B cell (primary cell): ENCODE measurements at regions not wholly inside any gene's neighbourhood (a gene's known extent, or its start where the extent isn't known, plus 50 kb on each side); places are given as distances from the start of the nearest gene placed in this dataset.

Experiments
- ATAC-seq: fragments of 200-7000 bp; cut with Tn5 transposase; one replicate; pipeline ENCODE4 v1.10.0; 2021; ENCODE audit warnings: low read depth, mild to moderate bottlenecking, moderate number of reproducible peaks, moderate library complexity
- CTCF ChIA-PET: fragments of 350-600 bp; sonication (Branson Sonifier 250); formaldehyde crosslinking; loops from one replicate; lab custom pipeline; 2021; ENCODE audit warnings: antibody characterized with exemption, inconsistent platforms; lab: Charles Lee
- POLR2A ChIA-PET: fragments of 350-600 bp; sonication (Branson Sonifier 250); formaldehyde crosslinking; loops from one replicate; lab custom pipeline; 2021; ENCODE audit warnings: antibody characterized with exemption; lab: Charles Lee
- DNase-seq: peaks from one replicate; pipeline ENCODE4 v3.0.0; 2013
- H2AFZ ChIP-seq: 2 replicates; pipeline ENCODE4 v1.6.1; 2012; ENCODE audit warnings: mild to moderate bottlenecking, low read depth, low read length; ENCODE audit not compliant: insufficient read depth, poor library complexity, severe bottlenecking
- H3K27ac ChIP-seq, 2 donors: 1 replicate in 1 of 2; 2 replicates in 1 of 2; pipeline ENCODE4 v1.5.1; 2012 to 2013; ENCODE audit warnings: low read length in 2 of 2, mild to moderate bottlenecking in 2 of 2, moderate library complexity in 1 of 2
- H3K27me3 ChIP-seq, 4 experiments: fragments of 200-600 bp in 1 of 4; sonication (generic) in 1 of 4; replicated peaks in 1 of 4; 1 replicate in 2 of 4; 2 replicates in 2 of 4; pipeline versions ENCODE4 v1.6.1 to v1.7.0; 2013 to 2016; ENCODE audit warnings: low read length in 3 of 4, mild to moderate bottlenecking in 2 of 4, mixed read lengths in 1 of 4, moderate library complexity in 1 of 4; ENCODE audit not compliant: insufficient read depth in 4 of 4, control insufficient read depth in 3 of 4; ENCODE audit errors: control extremely low read depth in 1 of 4
- H3K36me3 ChIP-seq, 2 experiments: replicated peaks in 1 of 2; 1 replicate in 1 of 2; 2 replicates in 1 of 2; pipeline versions ENCODE4 v1.6.1 to v1.7.1; 2013; ENCODE audit warnings: low read length in 1 of 2; ENCODE audit not compliant: insufficient read depth in 2 of 2, control insufficient read depth in 1 of 2; ENCODE audit errors: control extremely low read depth in 1 of 2, extremely low read depth in 1 of 2
- H3K4me1 ChIP-seq, 2 donors: fragments of 200-600 bp in 1 of 2; sonication (generic) in 1 of 2; 1 replicate in 1 of 2; 2 replicates in 1 of 2; pipeline versions ENCODE4 v1.5.1 to v1.6.1; 2013 to 2017; ENCODE audit warnings: low read length in 2 of 2; ENCODE audit not compliant: control insufficient read depth in 2 of 2, insufficient read depth in 2 of 2
- H3K4me2 ChIP-seq: replicated peaks from 2 replicates; pipeline ENCODE3; 2012; ENCODE audit warnings: mild to moderate bottlenecking, low read depth, low read length; ENCODE audit not compliant: poor library complexity, severe bottlenecking
- H3K4me3 ChIP-seq, 5 experiments: fragments of 200-600 bp in 1 of 5; sonication (generic) in 1 of 5; 1 replicate in 3 of 5; 2 replicates in 2 of 5; pipeline versions ENCODE4 v1.5.1 to v1.7.0; 2011 to 2016; ENCODE audit warnings: low read length in 4 of 5, mild to moderate bottlenecking in 4 of 5, low read depth in 2 of 5, control low read depth in 1 of 5, moderate library complexity in 1 of 5; ENCODE audit not compliant: insufficient read depth in 1 of 5; ENCODE audit errors: control extremely low read depth in 1 of 5, extremely low read depth in 1 of 5
- H3K79me2 ChIP-seq: fragments of 200-600 bp; sonication (generic); one replicate; pipeline ENCODE4 v1.6.0; 2016; ENCODE audit warnings: low read length; ENCODE audit not compliant: control insufficient read depth, insufficient read depth
- H3K9ac ChIP-seq: fragments of 200-600 bp; sonication (generic); 2 replicates; pipeline ENCODE4 v1.6.1; 2017; ENCODE audit warnings: mild to moderate bottlenecking, low read length, moderate library complexity
- H3K9me3 ChIP-seq, 3 donors: one replicate each; pipeline versions ENCODE4 v1.6.1 to v1.7.1; 2013; ENCODE audit warnings: low read length in 2 of 3; ENCODE audit not compliant: control insufficient read depth in 2 of 3, insufficient read depth in 1 of 3; ENCODE audit errors: control extremely low read depth in 1 of 3
- H4K20me1 ChIP-seq: 2 replicates; pipeline ENCODE4 v1.6.0; 2012; ENCODE audit warnings: mild to moderate bottlenecking, low read length; ENCODE audit not compliant: insufficient read depth, control insufficient read depth, poor library complexity, severe bottlenecking
- H3K27ac Mint-ChIP-seq: one replicate; pipeline ENCODE4 v1.8.0; 2021; ENCODE audit warnings: mixed read lengths
- H3K27me3 Mint-ChIP-seq: one replicate; pipeline ENCODE4 v1.8.0; 2021; ENCODE audit warnings: mixed read lengths
- H3K4me1 Mint-ChIP-seq: one replicate; pipeline ENCODE4 v1.8.0; 2021; ENCODE audit warnings: mixed read lengths
- H3K4me3 Mint-ChIP-seq: one replicate; pipeline ENCODE4 v1.8.0; 2021; ENCODE audit warnings: mixed read lengths
- H3K9me3 Mint-ChIP-seq: one replicate; pipeline ENCODE4 v1.8.0; 2022; ENCODE audit warnings: mixed read lengths; ENCODE audit not compliant: insufficient read depth
- EZH2 ChIP-seq: IDR thresholded peaks from 2 replicates; pipeline ENCODE4 v1.6.1; 2012; ENCODE audit warnings: borderline replicate concordance, low read depth, mild to moderate bottlenecking, moderate library complexity, low read length; ENCODE audit not compliant: insufficient read depth, poor library complexity, severe bottlenecking
- WGBS: methylation state at CpG from one replicate; pipeline ENCODE4 v1.1.5; 2013; ENCODE audit warnings: missing lambda C conversion rate; ENCODE audit not compliant: insufficient coverage; 5-methylcytosine and 5-hydroxymethylcytosine counted together
- intact Hi-C: fragments of 100-400 bp; cut with micrococcal nuclease; formaldehyde crosslinking; loops from one replicate; pipeline ENCODE4 v1.10.0; 2022
- TF ChIP-seq, protein P1 (sequence below): fragments of 200-600 bp; IDR thresholded peaks from one replicate; pipeline ENCODE4 v1.8.0; 2022; ENCODE audit warnings: antibody characterized with exemption, mild to moderate bottlenecking

DNA sequence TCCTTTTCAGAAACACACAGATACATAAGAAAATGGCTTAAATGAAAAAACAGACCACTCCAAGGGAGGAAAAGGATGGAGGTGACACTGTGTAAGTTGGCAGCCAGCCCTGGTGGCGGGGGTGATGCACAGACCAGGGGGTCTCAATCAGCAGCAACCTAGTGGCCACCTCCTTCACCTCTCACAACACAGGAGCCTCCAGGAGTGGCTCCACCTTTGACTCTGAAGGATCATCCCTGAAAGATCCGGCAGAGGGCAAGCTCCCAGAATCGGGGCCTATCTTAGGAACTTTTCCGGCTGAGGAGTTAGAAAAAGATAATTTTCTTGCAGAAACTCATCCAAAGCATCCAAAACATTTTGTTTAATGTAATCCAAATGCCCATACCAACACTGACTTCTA is 51.2 kb upstream of the SMYD2 start:
- TF ChIP-seq, protein P1, sequence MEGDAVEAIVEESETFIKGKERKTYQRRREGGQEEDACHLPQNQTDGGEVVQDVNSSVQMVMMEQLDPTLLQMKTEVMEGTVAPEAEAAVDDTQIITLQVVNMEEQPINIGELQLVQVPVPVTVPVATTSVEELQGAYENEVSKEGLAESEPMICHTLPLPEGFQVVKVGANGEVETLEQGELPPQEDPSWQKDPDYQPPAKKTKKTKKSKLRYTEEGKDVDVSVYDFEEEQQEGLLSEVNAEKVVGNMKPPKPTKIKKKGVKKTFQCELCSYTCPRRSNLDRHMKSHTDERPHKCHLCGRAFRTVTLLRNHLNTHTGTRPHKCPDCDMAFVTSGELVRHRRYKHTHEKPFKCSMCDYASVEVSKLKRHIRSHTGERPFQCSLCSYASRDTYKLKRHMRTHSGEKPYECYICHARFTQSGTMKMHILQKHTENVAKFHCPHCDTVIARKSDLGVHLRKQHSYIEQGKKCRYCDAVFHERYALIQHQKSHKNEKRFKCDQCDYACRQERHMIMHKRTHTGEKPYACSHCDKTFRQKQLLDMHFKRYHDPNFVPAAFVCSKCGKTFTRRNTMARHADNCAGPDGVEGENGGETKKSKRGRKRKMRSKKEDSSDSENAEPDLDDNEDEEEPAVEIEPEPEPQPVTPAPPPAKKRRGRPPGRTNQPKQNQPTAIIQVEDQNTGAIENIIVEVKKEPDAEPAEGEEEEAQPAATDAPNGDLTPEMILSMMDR: no peak
- TF ChIP-seq EZH2: no peak
- peaks cover 33% of the 10 kb centered on the region for H3K27me3 Mint-ChIP-seq
- WGBS: no CpG with 5 or more reads among the region's 4 CpGs

More for the DNA sequence above, 51.2 kb upstream of the SMYD2 start:
- Histone ChIP-seq H3K36me3 (no peaks in the 10 kb centered on the region), H3K9me3 (no peaks in the 10 kb centered on the region), H3K79me2 (no peaks in the 10 kb centered on the region), H2AFZ (no peak overlapping the region), H3K27me3 (no peaks in the 10 kb centered on the region), H3K4me3 (no peak overlapping the region), H3K27ac (no peak overlapping the region), H3K4me1 (no peaks in the 10 kb centered on the region), H3K9ac (no peak overlapping the region), H3K4me2 (no peak overlapping the region), H4K20me1 (no peaks in the 10 kb centered on the region)
- ATAC-seq (no peak), DNase-seq (no peak)
- CTCF ChIA-PET: no interaction called here
- POLR2A ChIA-PET: no interaction called here
- Mint-ChIP-seq H3K4me1 (peaks cover under 1% of the 10 kb centered on the region), H3K9me3 (no peaks in the 10 kb centered on the region), H3K4me3 (no peak overlapping the region), H3K27ac (no peak overlapping the region)
- intact Hi-C loops: no loop called here
